Smooth muscle cell (in vitro differentiated cells): ENCODE measurements at regions not wholly inside any gene's neighbourhood (a gene's known extent, or its start where the extent isn't known, plus 50 kb on each side); places are given as distances from the start of the nearest gene placed in this dataset.

Source experiments
- DNase-seq: peaks from one replicate; lab custom pipeline; 2025; ENCODE audit not compliant: unreplicated experiment; lab: John Stamatoyannopoulos, UW
- H2AFZ ChIP-seq: fragments of 200-600 bp; sonication (generic); 2 replicates; pipeline ENCODE4 v1.6.0; 2016; ENCODE audit warnings: antibody characterized with exemption, low read depth, mild to moderate bottlenecking
- H3F3A ChIP-seq: fragments of 200-600 bp; sonication (generic); 2 replicates; pipeline ENCODE4 v1.6.0; 2017; ENCODE audit warnings: antibody characterized with exemption, low read depth
- H3K27ac ChIP-seq: fragments of 200-600 bp; sonication (generic); 2 replicates; pipeline ENCODE4 v1.5.1; 2016; ENCODE audit warnings: low read depth, mild to moderate bottlenecking
- H3K27me3 ChIP-seq: fragments of 200-600 bp; sonication (generic); 2 replicates; pipeline ENCODE4 v1.6.1; 2016; ENCODE audit warnings: low read depth, mild to moderate bottlenecking
- H3K36me3 ChIP-seq: fragments of 200-600 bp; sonication (generic); 2 replicates; pipeline ENCODE4 v1.5.1; 2016; ENCODE audit warnings: low read depth
- H3K4me1 ChIP-seq: fragments of 200-600 bp; sonication (generic); 2 replicates; pipeline ENCODE4 v1.5.1; 2016; ENCODE audit warnings: low read depth
- H3K4me2 ChIP-seq: fragments of 200-600 bp; sonication (generic); 2 replicates; pipeline ENCODE4 v1.6.0; 2016; ENCODE audit warnings: mild to moderate bottlenecking
- H3K4me3 ChIP-seq: fragments of 200-600 bp; sonication (generic); 2 replicates; pipeline ENCODE4 v1.5.1; 2016; ENCODE audit warnings: mild to moderate bottlenecking
- H3K79me2 ChIP-seq: fragments of 200-600 bp; sonication (generic); 2 replicates; pipeline ENCODE4 v1.6.0; 2016; ENCODE audit warnings: low read depth, mild to moderate bottlenecking
- H3K9ac ChIP-seq: fragments of 200-600 bp; sonication (generic); 2 replicates; pipeline ENCODE4 v1.6.0; 2016; ENCODE audit warnings: low read depth
- H3K9me3 ChIP-seq: fragments of 200-600 bp; sonication (generic); replicated peaks from 2 replicates; pipeline ENCODE4 v1.5.1; 2016; ENCODE audit warnings: low read depth
- H4K20me1 ChIP-seq: fragments of 200-600 bp; sonication (generic); 2 replicates; pipeline ENCODE4 v1.6.0; 2016; ENCODE audit warnings: low read depth
- WGBS: methylation state at CpG from one replicate; pipeline ENCODE4 v1.1.7; 2016; ENCODE audit warnings: low lambda C conversion rate; 5-methylcytosine and 5-hydroxymethylcytosine counted together
- TF ChIP-seq, protein P1 (sequence below): fragments of 200-600 bp; sonication (generic); IDR thresholded peaks from 2 replicates; pipeline ENCODE4 v1.5.1; 2017; ENCODE audit warnings: borderline replicate concordance, mild to moderate bottlenecking, antibody characterized with exemption; ENCODE audit not compliant: insufficient read depth, poor library complexity, severe bottlenecking

DNA sequence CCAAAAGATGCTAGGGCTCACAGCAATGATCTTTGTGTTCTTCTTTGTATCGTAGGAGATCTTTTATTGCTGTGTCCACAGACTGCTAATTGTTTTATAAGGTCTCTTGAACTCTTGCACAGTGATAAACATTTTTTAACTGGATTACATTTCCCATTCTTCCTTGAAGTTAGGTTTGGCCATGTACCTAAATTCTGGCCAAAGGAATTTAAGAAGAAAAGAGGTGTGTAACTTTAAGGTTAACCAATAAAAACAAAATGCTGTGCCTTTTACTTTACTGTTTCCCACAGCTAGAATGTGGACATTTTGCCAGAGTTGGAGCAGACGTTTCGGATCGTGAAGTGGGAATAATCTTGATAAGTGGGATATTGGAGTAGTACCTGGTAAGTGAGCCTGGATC, 82.6 kb upstream of the GPC6 start:
- Histone ChIP-seq H3K9me3 (no peaks in the 10 kb centered on the region), H3K27ac (no peak overlapping the region), H3K27me3 (no peaks in the 10 kb centered on the region), H3F3A (no peaks in the 10 kb centered on the region), H3K4me3 (no peak overlapping the region), H3K4me1 (peaks cover 8% of the 10 kb centered on the region), H2AFZ (no peak overlapping the region), H3K36me3 (no peaks in the 10 kb centered on the region), H3K4me2 (no peak overlapping the region), H3K9ac (no peak overlapping the region), H4K20me1 (no peaks in the 10 kb centered on the region), H3K79me2 (no peaks in the 10 kb centered on the region)
- no peak for DNase-seq
- TF ChIP-seq, protein P1, sequence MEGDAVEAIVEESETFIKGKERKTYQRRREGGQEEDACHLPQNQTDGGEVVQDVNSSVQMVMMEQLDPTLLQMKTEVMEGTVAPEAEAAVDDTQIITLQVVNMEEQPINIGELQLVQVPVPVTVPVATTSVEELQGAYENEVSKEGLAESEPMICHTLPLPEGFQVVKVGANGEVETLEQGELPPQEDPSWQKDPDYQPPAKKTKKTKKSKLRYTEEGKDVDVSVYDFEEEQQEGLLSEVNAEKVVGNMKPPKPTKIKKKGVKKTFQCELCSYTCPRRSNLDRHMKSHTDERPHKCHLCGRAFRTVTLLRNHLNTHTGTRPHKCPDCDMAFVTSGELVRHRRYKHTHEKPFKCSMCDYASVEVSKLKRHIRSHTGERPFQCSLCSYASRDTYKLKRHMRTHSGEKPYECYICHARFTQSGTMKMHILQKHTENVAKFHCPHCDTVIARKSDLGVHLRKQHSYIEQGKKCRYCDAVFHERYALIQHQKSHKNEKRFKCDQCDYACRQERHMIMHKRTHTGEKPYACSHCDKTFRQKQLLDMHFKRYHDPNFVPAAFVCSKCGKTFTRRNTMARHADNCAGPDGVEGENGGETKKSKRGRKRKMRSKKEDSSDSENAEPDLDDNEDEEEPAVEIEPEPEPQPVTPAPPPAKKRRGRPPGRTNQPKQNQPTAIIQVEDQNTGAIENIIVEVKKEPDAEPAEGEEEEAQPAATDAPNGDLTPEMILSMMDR: no peak
- 85% methylated on average over 4 of the region's 4 CpGs for WGBS

DNA sequence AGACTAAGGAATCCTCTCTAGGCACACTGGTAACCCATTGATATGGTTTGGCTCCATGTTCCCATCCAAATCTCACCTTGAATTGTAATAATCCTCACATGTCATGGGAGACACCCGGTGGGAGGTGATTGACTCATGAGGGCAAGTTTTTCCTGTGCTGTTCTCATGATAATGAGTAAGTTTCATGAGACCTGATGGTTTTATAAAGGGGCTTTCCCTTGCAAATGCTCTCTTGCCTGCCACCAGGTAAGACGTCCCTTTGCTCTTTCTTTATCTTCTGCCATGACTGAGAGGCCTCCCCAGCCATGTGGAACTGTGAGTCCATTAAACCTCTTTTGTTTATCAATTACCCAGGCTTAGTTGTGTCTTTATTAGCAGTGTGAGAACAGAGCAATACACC, 81.4 kb upstream of the GPC6 start:
- Histone ChIP-seq H3F3A (no peaks in the 10 kb centered on the region), H3K27me3 (no peaks in the 10 kb centered on the region), H3K4me1 (peaks cover 8% of the 10 kb centered on the region), H3K9me3 (no peaks in the 10 kb centered on the region), H3K79me2 (no peaks in the 10 kb centered on the region), H4K20me1 (no peaks in the 10 kb centered on the region), H3K4me2 (no peak overlapping the region), H3K36me3 (no peaks in the 10 kb centered on the region), H3K27ac (no peak overlapping the region), H3K4me3 (no peak overlapping the region), H3K9ac (no peak overlapping the region), H2AFZ (no peak overlapping the region)
- no peak for DNase-seq
- WGBS: 67% methylated on average over 2 of the region's 2 CpGs
- TF ChIP-seq, protein P1: no peak

GRCh38 chr13:93146584-93147297, 79.9 kb upstream of the GPC6 start:
- Histone ChIP-seq H3K4me1 (peaks cover 8% of the 10 kb centered on the region), H3K27me3 (no peaks in the 10 kb centered on the region), H4K20me1 (no peaks in the 10 kb centered on the region), H2AFZ (no peak overlapping the region), H3K4me2 (peak overlapping the region; percentile 47), H3F3A (no peaks in the 10 kb centered on the region), H3K27ac (peak overlapping the region; percentile 28), H3K36me3 (no peaks in the 10 kb centered on the region), H3K9ac (no peak overlapping the region), H3K79me2 (no peaks in the 10 kb centered on the region), H3K4me3 (no peak overlapping the region), H3K9me3 (no peaks in the 10 kb centered on the region)
- WGBS: 43% methylated on average over 4 of the region's 4 CpGs
- TF ChIP-seq, protein P1: no peak
- DNase-seq: no peak

DNA sequence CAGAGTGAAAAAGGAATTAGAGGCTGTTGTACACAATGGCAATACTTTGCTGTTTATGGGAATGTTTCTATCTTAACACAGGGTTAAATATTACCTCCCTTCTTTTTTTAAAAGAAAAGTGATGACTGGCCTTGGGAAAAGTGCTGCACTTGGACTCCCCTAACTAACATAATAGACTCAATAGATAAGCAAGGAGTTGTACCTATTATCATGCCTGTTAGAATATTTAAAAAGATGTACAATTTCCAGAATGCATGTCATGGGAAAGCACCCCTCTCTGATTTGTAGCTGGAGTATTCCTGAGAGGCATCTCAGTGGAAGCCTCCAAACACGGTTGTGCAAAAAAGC, 79.3 kb upstream of the GPC6 start:
- no peaks in the 10 kb centered on the region for H3K36me3 ChIP-seq
- H3K4me2 ChIP-seq: peak overlapping the region; percentile 47
- H4K20me1 ChIP-seq: no peaks in the 10 kb centered on the region
- TF ChIP-seq, protein P1: no peak
- DNase-seq: no peak
- H3K4me1 ChIP-seq: peaks cover 8% of the 10 kb centered on the region
- no peaks in the 10 kb centered on the region for H3K9me3 ChIP-seq
- no peak overlapping the region for H2AFZ ChIP-seq
- 76% methylated on average over 1 of the region's 1 CpG for WGBS
- H3K79me2 ChIP-seq: no peaks in the 10 kb centered on the region
- no peak overlapping the region for H3K9ac ChIP-seq
- H3K27ac ChIP-seq: no peak overlapping the region
- no peaks in the 10 kb centered on the region for H3K27me3 ChIP-seq
- no peaks in the 10 kb centered on the region for H3F3A ChIP-seq
- H3K4me3 ChIP-seq: no peak overlapping the region
